Endothelial cell (in vitro differentiated cells): ENCODE measurements at regions not wholly inside any gene's neighbourhood (a gene's known extent, or its start where the extent isn't known, plus 50 kb on each side); places are given as distances from the start of the nearest gene placed in this dataset.

ENCODE experiments used
- DNase-seq: peaks from one replicate; pipeline ENCODE4 v3.0.0; 2021; ENCODE audit warnings: low spot score
- H3K27ac Mint-ChIP-seq: one replicate; pipeline ENCODE4 v1.8.0; 2021; ENCODE audit warnings: mixed read lengths, inconsistent platforms; ENCODE audit not compliant: unreplicated experiment
- H3K27me3 Mint-ChIP-seq: one replicate; pipeline ENCODE4 v1.8.0; 2021; ENCODE audit warnings: mild to moderate bottlenecking, moderate library complexity, mixed read lengths, inconsistent platforms; ENCODE audit not compliant: unreplicated experiment
- H3K36me3 Mint-ChIP-seq: one replicate; pipeline ENCODE4 v1.8.0; 2021; ENCODE audit warnings: mild to moderate bottlenecking, low read depth, mixed read lengths, inconsistent platforms; ENCODE audit not compliant: unreplicated experiment
- H3K4me1 Mint-ChIP-seq: one replicate; pipeline ENCODE4 v1.8.0; 2021; ENCODE audit warnings: mild to moderate bottlenecking, mixed read lengths, inconsistent platforms; ENCODE audit not compliant: unreplicated experiment
- H3K4me3 Mint-ChIP-seq: one replicate; pipeline ENCODE4 v1.8.0; 2021; ENCODE audit warnings: mild to moderate bottlenecking, mixed read lengths, inconsistent platforms; ENCODE audit not compliant: unreplicated experiment
- H3K9me3 Mint-ChIP-seq: one replicate; pipeline ENCODE4 v1.8.0; 2021; ENCODE audit warnings: mixed read lengths, inconsistent platforms; ENCODE audit not compliant: unreplicated experiment
- CTCF ChIP-seq: fragments of 200-600 bp; sonication (generic); IDR thresholded peaks from one replicate; pipeline ENCODE4 v1.5.0; 2021; ENCODE audit warnings: antibody characterized with exemption; ENCODE audit not compliant: unreplicated experiment

GRCh38 chr4:136725286-136726081 is 806.8 kb downstream of the PCDH18 start:
- Mint-ChIP-seq H3K36me3 (no peaks in the 10 kb centered on the region), H3K4me1 (no peaks in the 10 kb centered on the region), H3K27me3 (peaks cover 1% of the 10 kb centered on the region), H3K27ac (no peak overlapping the region), H3K4me3 (no peak overlapping the region), H3K9me3 (no peaks in the 10 kb centered on the region)
- no peak for DNase-seq
- TF ChIP-seq CTCF, result no peak

- peaks cover 2% of the 10 kb centered on the region for H3K27me3 Mint-ChIP-seq
- no peak for TF ChIP-seq CTCF
- H3K27ac Mint-ChIP-seq, result no peak overlapping the region
- H3K36me3 Mint-ChIP-seq, result no peaks in the 10 kb centered on the region
- no peak overlapping the region for H3K4me3 Mint-ChIP-seq
- peaks cover 6% of the 10 kb centered on the region for H3K4me1 Mint-ChIP-seq
- DNase-seq, result peak; percentile 8
- H3K9me3 Mint-ChIP-seq, result no peaks in the 10 kb centered on the region
These were observed 819.2 kb downstream of the PCDH18 start for GRCh38 chr4:136713140-136713539.

- Mint-ChIP-seq H3K4me1 (peaks cover 6% of the 10 kb centered on the region), H3K36me3 (no peaks in the 10 kb centered on the region), H3K4me3 (no peak overlapping the region), H3K27ac (no peak overlapping the region), H3K9me3 (no peaks in the 10 kb centered on the region), H3K27me3 (peaks cover 2% of the 10 kb centered on the region)
- TF ChIP-seq CTCF, result no peak
- no peak for DNase-seq
These were observed 822.4 kb downstream of the PCDH18 start for GRCh38 chr4:136709897-136710296.

GRCh38 chr4:136706942-136707341 is 825.4 kb downstream of the PCDH18 start:
- DNase-seq, result no peak
- Mint-ChIP-seq H3K36me3 (no peaks in the 10 kb centered on the region), H3K27ac (no peak overlapping the region), H3K4me1 (peaks cover 1% of the 10 kb centered on the region), H3K4me3 (no peak overlapping the region), H3K9me3 (no peaks in the 10 kb centered on the region), H3K27me3 (no peaks in the 10 kb centered on the region)
- TF ChIP-seq CTCF, result no peak

GRCh38 chr4:136699905-136700304 is 832.4 kb downstream of the PCDH18 start:
- no peaks in the 10 kb centered on the region for H3K27me3 Mint-ChIP-seq
- DNase-seq, result no peak
- H3K36me3 Mint-ChIP-seq, result no peaks in the 10 kb centered on the region
- TF ChIP-seq CTCF, result no peak
- H3K27ac Mint-ChIP-seq, result no peak overlapping the region
- no peaks in the 10 kb centered on the region for H3K9me3 Mint-ChIP-seq
- peaks cover 5% of the 10 kb centered on the region for H3K4me1 Mint-ChIP-seq
- H3K4me3 Mint-ChIP-seq, result no peak overlapping the region
